ENCODE measurements at regions not wholly inside any gene's neighbourhood (a gene's known extent, or its start where the extent isn't known, plus 50 kb on each side); places are given as distances from the start of the nearest gene placed in this dataset.
"Not testable (repeated sequence)": the region's sequence is repeated elsewhere in the genome, so short reads cannot be mapped to it uniquely, and the experiment has no call there.

GRCh38 chr14:104301731-104302460 is 163.5 kb downstream of the KIF26A start:
- in situ Hi-C loops (cut with HindIII; ENCODE audit: low sequenced_read_pairs): no loop called here

- in situ Hi-C loops (cut with HindIII; ENCODE audit: low sequenced_read_pairs): no loop called here
These were observed 164.5 kb downstream of the KIF26A start for GRCh38 chr14:104302794-104303405.

GRCh38 chr14:104303705-104304425 is 165.5 kb downstream of the KIF26A start:
- in situ Hi-C loops (cut with HindIII; ENCODE audit: low sequenced_read_pairs): no loop called here

- in situ Hi-C loops (cut with HindIII; ENCODE audit: low sequenced_read_pairs): no loop called here
These were observed 166.3 kb downstream of the KIF26A start for GRCh38 chr14:104304451-104305351.

- in situ Hi-C loops (cut with HindIII; ENCODE audit: low sequenced_read_pairs): no loop called here
These were observed 167.4 kb downstream of the KIF26A start for GRCh38 chr14:104305511-104306449.

GRCh38 chr14:104306450-104307040 is 168.2 kb downstream of the KIF26A start:
- in situ Hi-C loops (cut with HindIII; ENCODE audit: low sequenced_read_pairs): no loop called here

- in situ Hi-C loops (cut with HindIII; ENCODE audit: low sequenced_read_pairs): no loop called here
These were observed 168.8 kb downstream of the KIF26A start for GRCh38 chr14:104307246-104307626.

- in situ Hi-C loops (cut with HindIII; ENCODE audit: low sequenced_read_pairs): no loop called here
These were observed 169.4 kb downstream of the KIF26A start for GRCh38 chr14:104307627-104308401.

GRCh38 chr14:104308534-104308933 is 170.1 kb downstream of the KIF26A start:
- in situ Hi-C loops (cut with HindIII; ENCODE audit: low sequenced_read_pairs): not testable (repeated sequence)

GRCh38 chr14:104309657-104310369 is 171.4 kb downstream of the KIF26A start:
- in situ Hi-C loops (cut with HindIII; ENCODE audit: low sequenced_read_pairs): no loop called here

- in situ Hi-C loops (cut with HindIII; ENCODE audit: low sequenced_read_pairs): no loop called here
These were observed 173.0 kb downstream of the KIF26A start for GRCh38 chr14:104311358-104311757.

GRCh38 chr14:104313674-104314073 is 175.3 kb downstream of the KIF26A start:
- in situ Hi-C loops (cut with HindIII; ENCODE audit: low sequenced_read_pairs): no loop called here

- in situ Hi-C loops (cut with HindIII; ENCODE audit: low sequenced_read_pairs): no loop called here
These were observed 176.0 kb downstream of the KIF26A start for GRCh38 chr14:104314251-104314941.

- in situ Hi-C loops (cut with HindIII; ENCODE audit: low sequenced_read_pairs): no loop called here
These were observed 176.8 kb downstream of the KIF26A start for GRCh38 chr14:104315169-104315568.

GRCh38 chr14:104315625-104316024 is 177.2 kb downstream of the KIF26A start:
- in situ Hi-C loops (cut with HindIII; ENCODE audit: low sequenced_read_pairs): no loop called here

GRCh38 chr14:104316121-104316722 is 177.8 kb downstream of the KIF26A start:
- in situ Hi-C loops (cut with HindIII; ENCODE audit: low sequenced_read_pairs): no loop called here

Measured in DLD1 (cell line).